NT2/D1 (cell line): ENCODE measurements at regions not wholly inside any gene's neighbourhood (a gene's known extent, or its start where the extent isn't known, plus 50 kb on each side); places are given as distances from the start of the nearest gene placed in this dataset.

Source experiments
- DNase-seq: peaks from one replicate; pipeline ENCODE4 v3.0.0-alpha.2; 2011; ENCODE audit warnings: low read depth, low spot score
- H3K27me3 ChIP-seq: 2 replicates; pipeline ENCODE4 v1.6.0; 2011; ENCODE audit warnings: mild to moderate bottlenecking; ENCODE audit not compliant: insufficient read length, insufficient read depth
- H3K36me3 ChIP-seq: 2 replicates; pipeline ENCODE4 v1.6.1; 2011; ENCODE audit warnings: mild to moderate bottlenecking, low read length, mixed read lengths; ENCODE audit not compliant: insufficient read depth, insufficient read length
- H3K4me1 ChIP-seq: 2 replicates; pipeline ENCODE4 v1.5.1; 2011; ENCODE audit not compliant: insufficient read depth, insufficient read length
- H3K4me3 ChIP-seq: 2 replicates; pipeline ENCODE4 v1.5.1; 2011; ENCODE audit warnings: low read depth; ENCODE audit not compliant: insufficient read length
- H3K9ac ChIP-seq: 2 replicates; pipeline ENCODE4 v1.6.0; 2011; ENCODE audit warnings: low read depth; ENCODE audit not compliant: insufficient read length
- H3K9me3 ChIP-seq: 2 replicates; pipeline ENCODE4 v1.5.1; 2011; ENCODE audit warnings: mild to moderate bottlenecking, low read length; ENCODE audit not compliant: insufficient read depth
- SUZ12 ChIP-seq: IDR thresholded peaks from 2 replicates; pipeline ENCODE4 v1.6.1; 2011; ENCODE audit not compliant: insufficient read length, insufficient read depth; ENCODE audit errors: extremely low read depth
- YY1 ChIP-seq: IDR thresholded peaks from 2 replicates; pipeline ENCODE4 v1.6.1; 2011; ENCODE audit not compliant: insufficient read length, insufficient read depth
- ZNF274 ChIP-seq: IDR thresholded peaks from 2 replicates; pipeline ENCODE4 v1.6.1; 2011; ENCODE audit warnings: mild to moderate bottlenecking, low read depth, low read length

DNA sequence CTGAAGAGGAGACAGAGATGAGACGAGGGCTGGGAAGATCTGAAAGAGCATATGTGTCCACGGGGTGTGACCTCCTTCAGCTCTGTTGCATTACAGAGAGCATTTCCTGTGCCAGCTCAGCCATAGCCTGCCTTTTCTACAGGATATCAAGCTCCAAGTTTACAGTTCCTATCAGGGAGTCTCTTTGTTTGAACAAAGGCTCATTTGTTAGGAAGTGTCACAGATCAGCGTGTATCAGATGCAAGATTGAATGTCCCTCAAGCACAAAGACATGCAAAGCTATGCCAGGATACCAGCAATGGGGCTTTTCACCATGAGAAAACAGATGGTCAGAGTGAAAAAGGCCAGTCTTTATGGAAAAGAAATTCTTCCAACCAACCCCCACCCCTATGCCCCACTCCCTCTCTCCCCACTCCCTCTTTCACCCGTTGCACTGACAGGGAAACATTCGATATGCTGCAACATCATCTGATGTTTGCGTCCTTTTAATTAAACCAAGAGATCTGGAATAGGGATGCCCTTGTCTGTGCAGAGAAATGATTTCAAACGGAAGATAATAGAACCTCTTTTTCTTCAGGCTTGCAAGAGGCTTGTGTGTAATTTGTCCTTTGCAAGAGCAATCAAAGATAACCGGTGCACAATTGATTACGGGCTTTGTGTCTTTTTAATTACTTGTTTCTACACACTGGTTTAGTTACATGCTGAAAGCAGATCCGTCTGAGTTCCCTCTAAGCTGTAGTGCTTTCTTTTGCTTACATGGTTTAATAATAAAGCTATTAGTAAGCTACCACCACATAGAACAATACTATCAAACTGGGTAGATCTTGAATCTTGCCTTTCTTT lies 263.1 kb upstream of the RGMB start:
- no peak for TF ChIP-seq SUZ12
- no peak for TF ChIP-seq YY1
- TF ChIP-seq ZNF274 = no peak
- Histone ChIP-seq H3K4me3 (no peak overlapping the region), H3K4me1 (no peaks in the 10 kb centered on the region), H3K36me3 (no peaks in the 10 kb centered on the region), H3K9me3 (no peaks in the 10 kb centered on the region), H3K27me3 (no peaks in the 10 kb centered on the region), H3K9ac (no peak overlapping the region)
- no peak for DNase-seq

DNA sequence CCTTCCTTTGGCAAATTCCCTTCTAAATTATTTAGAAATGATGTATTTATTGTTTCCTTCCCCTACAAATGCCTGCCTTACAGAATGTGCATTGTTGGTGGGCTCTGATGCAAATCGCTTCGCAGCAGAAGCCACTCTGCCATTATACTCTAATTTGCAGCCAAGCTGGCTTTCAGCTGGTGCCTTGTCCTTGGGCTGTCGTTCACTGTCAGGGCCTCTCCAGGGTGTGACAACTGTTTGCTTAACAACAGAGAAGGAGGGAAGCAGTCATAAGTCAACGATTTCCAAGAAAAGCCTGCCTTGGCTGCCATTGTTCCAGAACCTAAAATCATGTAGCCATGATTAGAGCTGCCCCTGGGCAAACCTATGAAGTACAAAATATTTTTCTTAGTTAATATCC lies 260.1 kb upstream of the RGMB start:
- Histone ChIP-seq H3K9ac (no peak overlapping the region), H3K9me3 (no peaks in the 10 kb centered on the region), H3K36me3 (no peaks in the 10 kb centered on the region), H3K4me3 (no peak overlapping the region), H3K27me3 (no peaks in the 10 kb centered on the region), H3K4me1 (no peaks in the 10 kb centered on the region)
- TF ChIP-seq ZNF274 = no peak
- TF ChIP-seq SUZ12 = no peak
- no peak for TF ChIP-seq YY1
- peak; percentile 20 for DNase-seq

DNA sequence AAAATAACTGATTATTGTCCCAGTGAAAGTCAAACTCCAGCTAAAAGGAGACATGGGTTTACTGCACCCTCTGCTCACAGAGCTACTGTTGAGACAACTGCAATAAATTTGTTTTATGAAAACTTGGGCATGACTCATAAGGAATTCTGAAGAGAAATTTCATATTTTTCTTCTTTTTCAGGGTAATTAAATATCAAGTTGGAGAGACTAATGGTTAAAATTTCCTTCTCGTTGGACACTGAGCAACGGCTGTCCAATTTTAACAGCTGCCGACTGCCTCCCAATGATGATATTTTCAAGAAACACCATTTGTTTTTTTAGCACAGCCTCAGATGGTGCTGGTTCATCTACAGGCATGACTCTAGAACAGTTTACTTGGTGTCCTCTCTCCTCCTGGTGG lies 259.2 kb upstream of the RGMB start:
- Histone ChIP-seq H3K9ac (no peak overlapping the region), H3K4me1 (no peaks in the 10 kb centered on the region), H3K27me3 (no peaks in the 10 kb centered on the region), H3K4me3 (no peak overlapping the region), H3K9me3 (no peaks in the 10 kb centered on the region), H3K36me3 (no peaks in the 10 kb centered on the region)
- no peak for TF ChIP-seq SUZ12
- no peak for TF ChIP-seq ZNF274
- TF ChIP-seq YY1 = no peak
- no peak for DNase-seq

DNA sequence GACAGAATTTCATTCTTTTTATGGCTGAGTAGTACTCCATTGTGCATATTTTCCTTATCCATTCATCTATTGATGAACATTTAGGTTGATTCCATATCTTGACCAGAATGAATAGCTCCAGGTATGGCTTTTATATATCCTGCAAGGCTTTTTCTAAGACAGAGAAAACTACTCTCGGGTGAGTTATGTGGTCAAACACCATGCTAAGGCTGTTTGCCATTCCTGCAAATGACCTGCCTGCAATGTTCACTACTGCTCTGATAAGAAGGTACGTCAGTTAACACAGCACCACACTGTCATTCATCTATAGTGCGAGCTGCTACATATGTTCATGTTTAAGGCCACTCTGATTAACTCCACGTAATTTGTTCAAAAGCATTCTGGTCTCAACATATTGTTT lies 256.8 kb upstream of the RGMB start:
- no peak for DNase-seq
- H3K4me1 ChIP-seq = no peaks in the 10 kb centered on the region
- no peak for TF ChIP-seq ZNF274
- no peak for TF ChIP-seq YY1
- no peak for TF ChIP-seq SUZ12
- no peak overlapping the region for H3K9ac ChIP-seq
- H3K27me3 ChIP-seq = no peaks in the 10 kb centered on the region
- H3K4me3 ChIP-seq = no peak overlapping the region
- no peaks in the 10 kb centered on the region for H3K9me3 ChIP-seq
- H3K36me3 ChIP-seq = no peaks in the 10 kb centered on the region

DNA sequence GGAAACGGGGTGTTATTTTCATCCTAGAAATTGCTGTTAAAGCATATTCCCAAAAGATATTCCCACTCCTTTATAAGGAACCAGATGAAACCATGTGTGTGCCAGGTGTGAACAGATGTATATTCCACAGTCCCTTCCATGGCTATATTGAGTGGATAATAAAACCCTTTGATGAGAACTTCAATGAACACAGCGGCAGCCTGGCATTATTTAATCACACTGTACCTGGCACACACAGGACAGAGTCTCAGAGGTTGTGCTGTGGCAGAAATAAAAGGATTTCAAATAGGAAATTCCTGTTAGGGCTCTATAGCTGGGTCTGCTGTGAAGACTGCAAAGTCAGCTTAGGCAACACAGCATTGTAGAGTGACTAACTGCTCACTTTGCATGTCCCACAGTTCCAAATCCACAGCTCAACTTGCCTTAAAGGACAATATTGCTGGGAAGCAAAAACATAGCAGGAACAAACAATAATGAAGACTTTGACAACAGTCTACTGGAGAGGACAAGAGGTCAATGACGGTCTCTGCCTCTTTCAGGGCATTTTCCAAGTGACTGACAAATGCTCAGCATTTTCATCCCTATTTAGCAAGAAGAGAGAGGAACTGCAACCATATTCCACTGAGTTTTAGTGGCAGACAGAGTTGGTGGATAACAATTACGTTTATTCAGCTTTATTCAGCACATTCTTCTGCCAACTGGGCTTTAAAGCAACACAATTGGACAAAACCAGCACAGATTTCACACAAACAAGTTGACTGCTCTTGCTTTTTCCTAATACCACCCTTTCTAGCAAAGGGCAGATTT lies 255.7 kb upstream of the RGMB start:
- H3K4me1 ChIP-seq = no peaks in the 10 kb centered on the region
- H3K9me3 ChIP-seq = no peaks in the 10 kb centered on the region
- no peak for DNase-seq
- H3K36me3 ChIP-seq = no peaks in the 10 kb centered on the region
- H3K4me3 ChIP-seq = no peak overlapping the region
- H3K27me3 ChIP-seq = no peaks in the 10 kb centered on the region
- TF ChIP-seq YY1 (no peak), SUZ12 (no peak), ZNF274 (no peak)
- no peak overlapping the region for H3K9ac ChIP-seq

DNA sequence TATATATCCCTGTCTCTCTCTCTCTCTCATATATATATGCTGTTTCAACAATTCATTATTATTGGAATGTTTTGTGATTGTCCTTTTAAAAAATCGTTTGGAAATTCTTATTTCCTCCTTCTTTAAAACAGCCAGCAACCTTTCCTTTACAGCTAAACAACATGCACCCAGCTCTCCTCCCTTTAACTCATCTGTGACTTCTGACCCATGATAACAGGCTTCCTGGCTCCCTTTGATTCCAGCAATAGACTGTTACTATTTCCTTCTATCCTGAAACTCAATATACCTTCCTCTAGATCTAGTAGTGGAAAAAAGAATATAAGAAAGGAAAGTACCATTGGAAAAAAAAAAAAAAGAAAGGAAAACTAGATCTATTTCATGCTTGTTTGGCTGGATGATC lies 254.7 kb upstream of the RGMB start:
- DNase-seq = no peak
- Histone ChIP-seq H3K4me3 (no peak overlapping the region), H3K36me3 (no peaks in the 10 kb centered on the region), H3K9ac (no peak overlapping the region), H3K27me3 (no peaks in the 10 kb centered on the region), H3K4me1 (no peaks in the 10 kb centered on the region), H3K9me3 (no peaks in the 10 kb centered on the region)
- no peak for TF ChIP-seq SUZ12
- TF ChIP-seq ZNF274 = no peak
- no peak for TF ChIP-seq YY1

DNA sequence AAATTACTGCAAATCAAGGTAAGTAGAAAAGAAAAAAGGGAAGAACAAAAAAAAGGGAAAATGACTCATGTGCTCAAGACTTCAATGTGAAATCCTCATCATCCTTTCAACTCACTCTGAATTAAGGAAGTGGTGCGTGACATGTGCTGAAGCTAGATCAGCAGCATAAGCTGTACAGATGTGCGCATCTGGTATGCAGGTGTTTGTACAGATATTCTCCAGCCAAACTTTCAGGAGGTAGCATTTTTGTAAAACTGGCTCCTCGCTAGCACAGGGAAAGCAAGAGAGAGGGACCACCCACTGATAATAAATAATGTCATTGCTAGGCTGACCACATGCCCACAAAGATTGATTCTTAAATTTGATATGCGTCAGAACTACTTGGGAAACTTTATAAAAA lies 253.9 kb upstream of the RGMB start:
- Histone ChIP-seq H3K9me3 (no peaks in the 10 kb centered on the region), H3K36me3 (no peaks in the 10 kb centered on the region)
- TF ChIP-seq SUZ12 = no peak
- no peak for TF ChIP-seq ZNF274
- no peak for TF ChIP-seq YY1

More for the DNA sequence above, 253.9 kb upstream of the RGMB start:
- no peak for DNase-seq
- H3K4me3 ChIP-seq = no peak overlapping the region
- no peaks in the 10 kb centered on the region for H3K4me1 ChIP-seq
- H3K27me3 ChIP-seq = no peaks in the 10 kb centered on the region
- H3K9ac ChIP-seq = no peak overlapping the region
